ENCODE measurements at regions not wholly inside any gene's neighbourhood (a gene's known extent, or its start where the extent isn't known, plus 50 kb on each side); places are given as distances from the start of the nearest gene placed in this dataset.

GRCh38 chr18:78479443-78479842 lies 500.2 kb upstream of the SALL3 start:
- TF ChIP-seq, protein P1, sequence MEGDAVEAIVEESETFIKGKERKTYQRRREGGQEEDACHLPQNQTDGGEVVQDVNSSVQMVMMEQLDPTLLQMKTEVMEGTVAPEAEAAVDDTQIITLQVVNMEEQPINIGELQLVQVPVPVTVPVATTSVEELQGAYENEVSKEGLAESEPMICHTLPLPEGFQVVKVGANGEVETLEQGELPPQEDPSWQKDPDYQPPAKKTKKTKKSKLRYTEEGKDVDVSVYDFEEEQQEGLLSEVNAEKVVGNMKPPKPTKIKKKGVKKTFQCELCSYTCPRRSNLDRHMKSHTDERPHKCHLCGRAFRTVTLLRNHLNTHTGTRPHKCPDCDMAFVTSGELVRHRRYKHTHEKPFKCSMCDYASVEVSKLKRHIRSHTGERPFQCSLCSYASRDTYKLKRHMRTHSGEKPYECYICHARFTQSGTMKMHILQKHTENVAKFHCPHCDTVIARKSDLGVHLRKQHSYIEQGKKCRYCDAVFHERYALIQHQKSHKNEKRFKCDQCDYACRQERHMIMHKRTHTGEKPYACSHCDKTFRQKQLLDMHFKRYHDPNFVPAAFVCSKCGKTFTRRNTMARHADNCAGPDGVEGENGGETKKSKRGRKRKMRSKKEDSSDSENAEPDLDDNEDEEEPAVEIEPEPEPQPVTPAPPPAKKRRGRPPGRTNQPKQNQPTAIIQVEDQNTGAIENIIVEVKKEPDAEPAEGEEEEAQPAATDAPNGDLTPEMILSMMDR (conservative IDR thresholded peaks at IDR 0.05; ENCODE audit: low read depth, low read length) = no peak
- no peak for TF ChIP-seq EZH2 (IDR thresholded peaks at IDR 0.05; ENCODE audit: borderline replicate concordance, low read depth, low read length, poor library complexity, severe bottlenecking)
